CD4-positive, alpha-beta T cell treated with Interleukin-10 for 1 hour (primary cell): ENCODE measurements at regions not wholly inside any gene's neighbourhood (a gene's known extent, or its start where the extent isn't known, plus 50 kb on each side); places are given as distances from the start of the nearest gene placed in this dataset.

ENCODE experiments used
- DNase-seq: peaks from one replicate; pipeline ENCODE4 v3.0.0-alpha.2; 2020

DNA sequence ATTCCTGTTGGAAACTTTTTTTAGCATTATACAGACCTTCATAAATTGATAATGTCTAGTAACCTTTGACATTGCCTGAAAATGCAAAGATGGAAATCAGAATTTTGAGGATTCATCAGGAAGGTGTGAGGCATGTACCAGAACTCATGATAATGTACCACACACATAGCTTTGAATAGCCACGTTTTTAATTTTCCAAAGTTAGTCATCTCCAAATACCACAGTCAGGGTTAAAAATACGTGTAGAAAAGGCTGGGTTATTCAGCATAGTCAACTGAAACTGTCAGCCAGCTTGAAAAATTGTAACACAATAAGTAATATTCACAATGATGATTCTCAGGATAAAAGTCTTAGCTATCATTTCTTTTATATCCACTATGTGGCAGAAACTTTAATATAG, 102.0 kb upstream of the THRB start:
- DNase-seq, result no peak

DNA sequence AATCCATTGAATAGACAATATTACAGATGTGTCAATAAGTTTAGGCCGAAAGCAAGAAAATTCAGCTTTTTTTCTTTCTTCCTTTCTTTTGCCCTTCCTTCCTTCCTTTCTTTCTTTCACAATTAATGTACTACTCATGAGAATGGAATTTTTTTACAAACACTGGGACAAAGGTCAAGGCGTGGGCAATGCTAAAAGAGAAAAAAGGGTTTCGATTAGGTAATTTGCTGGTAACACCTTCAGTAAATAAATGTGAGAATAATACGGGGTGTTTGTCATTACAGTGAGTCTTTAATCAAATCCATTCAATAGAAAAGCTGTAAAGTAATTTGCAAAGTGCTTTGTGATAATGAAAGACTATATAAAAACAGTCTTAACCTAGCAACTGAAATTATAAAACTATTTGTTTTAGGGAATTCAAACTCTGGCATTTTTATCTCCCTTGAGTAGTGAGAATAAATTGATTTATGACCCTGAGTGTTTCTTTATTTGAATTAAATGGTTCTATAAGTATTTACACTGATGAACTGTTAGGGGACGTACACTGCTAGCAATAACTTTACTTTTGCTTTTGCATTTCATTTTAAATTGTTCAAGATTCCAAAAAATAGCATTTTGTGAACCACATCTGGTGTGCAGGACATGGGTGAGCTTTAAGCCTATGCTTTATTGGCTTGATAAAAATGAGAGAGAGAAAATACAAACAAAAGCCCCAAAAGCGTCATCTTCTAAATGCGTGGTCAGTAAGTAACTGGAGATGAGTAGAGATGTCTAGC, 104.2 kb upstream of the THRB start:
- no peak for DNase-seq

GRCh38 chr3:24601066-24601939, 106.7 kb upstream of the THRB start:
- no peak for DNase-seq

DNA sequence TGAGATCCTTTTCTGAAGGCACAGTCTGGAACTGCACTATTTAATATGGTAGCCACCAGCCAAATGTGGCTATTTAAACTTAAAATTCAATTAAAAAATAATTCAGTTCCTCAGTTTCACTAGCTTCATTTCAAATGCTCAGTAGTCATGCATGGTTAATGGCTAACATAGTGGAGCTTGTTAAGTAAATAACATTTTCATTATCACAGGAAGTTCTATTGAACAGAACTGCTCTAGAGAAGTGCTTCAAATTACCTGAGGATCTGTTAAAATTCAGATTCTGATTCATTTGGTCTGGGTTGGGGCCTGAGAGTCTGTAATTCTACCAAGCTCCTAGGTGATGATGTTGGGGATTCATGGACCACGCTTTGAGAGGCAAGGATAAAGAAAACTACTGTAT, 109.6 kb upstream of the THRB start:
- DNase-seq, result no peak

GRCh38 chr3:24605511-24606028, 110.9 kb upstream of the THRB start:
- DNase-seq, result no peak

- no peak for DNase-seq
Observed at GRCh38 chr3:24607281-24607680, 112.6 kb upstream of the THRB start.

- DNase-seq, result no peak
Observed at GRCh38 chr3:24608701-24609390, 114.2 kb upstream of the THRB start.

- DNase-seq, result no peak
Observed at GRCh38 chr3:24614359-24614758, 119.7 kb upstream of the THRB start.

GRCh38 chr3:24615177-24615576, 120.5 kb upstream of the THRB start:
- no peak for DNase-seq

DNA sequence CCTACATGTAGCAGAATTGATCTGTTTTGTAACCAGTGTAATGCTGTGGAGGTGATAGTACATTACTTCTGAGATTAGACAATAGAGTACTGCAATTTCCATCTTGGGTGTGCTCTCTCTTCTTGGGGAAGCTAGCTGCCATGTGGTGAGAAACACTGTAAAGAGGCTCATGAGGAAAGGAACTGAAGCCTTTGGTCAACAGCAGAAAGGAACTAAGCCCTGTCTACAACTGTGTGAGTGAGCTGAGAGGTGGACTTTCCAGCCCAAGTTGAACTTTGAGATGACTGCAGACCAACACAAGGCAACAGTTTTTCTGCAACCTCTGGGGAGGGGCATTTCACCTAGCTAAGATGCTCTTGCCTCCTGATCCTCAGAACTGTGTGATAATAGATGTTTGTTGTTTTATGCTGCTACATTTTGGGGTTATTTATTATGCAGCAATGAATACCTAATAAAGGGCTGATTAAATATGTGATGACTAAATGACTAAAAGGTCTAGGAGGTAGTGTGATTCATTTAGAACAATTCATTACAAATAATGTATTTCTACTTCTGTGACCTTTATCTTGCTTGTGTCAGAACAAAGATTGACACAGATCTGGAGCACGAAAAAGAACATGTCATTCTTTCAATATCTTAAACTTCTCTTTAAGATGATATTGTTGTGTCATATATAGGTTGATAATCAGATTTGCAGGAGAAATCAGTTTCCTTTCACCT, 121.6 kb upstream of the THRB start:
- no peak for DNase-seq

DNA sequence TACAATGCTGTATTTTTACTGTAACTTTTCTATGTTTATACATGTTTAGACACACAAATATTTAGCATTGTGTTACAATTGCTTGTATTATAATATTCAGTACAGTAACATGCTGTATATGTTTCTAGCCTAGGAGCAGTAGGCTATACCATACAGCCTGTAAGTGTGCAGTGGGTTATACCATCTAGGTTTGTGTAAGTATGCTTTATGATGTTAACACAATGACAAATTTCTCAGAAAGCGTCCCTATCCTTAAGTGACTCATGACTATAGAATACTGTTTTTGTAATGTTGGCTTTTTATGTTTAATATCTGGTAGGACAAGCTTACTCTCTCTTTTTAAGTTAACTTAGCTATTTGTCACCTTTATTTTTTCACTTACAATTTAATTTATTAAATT, 127.5 kb upstream of the THRB start:
- no peak for DNase-seq

DNA sequence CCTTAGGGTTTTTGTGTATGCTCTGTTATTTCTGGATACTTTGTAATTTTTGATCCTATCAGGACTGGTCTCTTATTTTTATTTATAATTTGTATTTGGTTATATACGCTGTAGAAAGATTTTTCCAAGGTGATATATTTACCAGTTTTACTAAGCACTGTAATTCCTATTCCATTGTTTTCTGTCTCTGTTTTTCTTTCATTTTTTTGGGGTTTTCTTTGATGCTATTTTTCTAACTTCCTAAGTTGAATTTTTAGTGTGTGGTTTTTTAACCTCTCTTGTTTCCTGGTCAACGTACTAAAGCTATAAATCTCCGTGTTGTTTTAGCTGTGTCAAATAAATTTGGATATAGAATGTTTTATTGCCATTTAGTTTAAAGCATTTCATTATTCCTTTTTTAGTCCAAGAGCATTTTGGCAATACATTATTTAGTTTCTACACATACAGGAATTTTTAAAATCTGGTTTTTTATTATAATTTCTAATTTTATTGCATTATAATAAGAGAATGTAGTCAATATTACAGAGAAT, 128.1 kb upstream of the THRB start:
- DNase-seq, result no peak

GRCh38 chr3:24623657-24624056, 129.0 kb upstream of the THRB start:
- DNase-seq, result no peak

GRCh38 chr3:24624938-24625681, 130.5 kb upstream of the THRB start:
- DNase-seq, result no peak

DNA sequence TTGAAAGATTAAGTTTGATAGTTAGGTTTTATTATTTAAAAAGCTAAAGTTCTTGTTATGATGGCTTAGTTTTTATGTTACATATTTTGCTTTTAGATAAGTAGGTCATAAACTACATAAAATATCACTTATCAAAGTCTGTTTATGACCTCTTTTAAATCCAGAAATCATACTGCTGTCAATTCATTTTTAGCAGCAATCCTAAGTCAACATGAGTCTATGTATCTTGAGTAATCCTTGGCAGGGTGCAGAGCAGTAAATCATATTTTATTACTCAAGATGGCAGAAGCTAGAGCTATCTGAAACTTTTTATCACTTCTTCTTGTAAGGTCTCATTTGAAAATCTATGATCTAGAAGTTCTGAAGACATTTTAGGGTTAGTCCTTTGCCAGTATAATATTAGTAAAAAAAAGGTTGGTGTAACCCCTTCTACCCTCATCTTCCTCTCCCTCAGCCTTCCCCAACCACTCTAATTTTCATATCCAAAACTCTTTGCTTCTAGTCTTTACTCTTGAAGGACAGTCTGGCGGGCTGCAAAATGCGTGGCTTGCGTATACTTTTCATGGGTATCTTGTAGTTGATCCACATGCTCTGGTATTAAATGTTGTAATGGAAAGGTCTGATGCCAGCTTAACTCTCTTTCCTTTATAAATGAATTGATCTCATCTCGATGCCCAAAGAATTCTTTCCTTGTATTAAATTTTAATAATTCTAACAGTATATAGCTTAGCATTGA, 134.0 kb upstream of the THRB start:
- no peak for DNase-seq

DNA sequence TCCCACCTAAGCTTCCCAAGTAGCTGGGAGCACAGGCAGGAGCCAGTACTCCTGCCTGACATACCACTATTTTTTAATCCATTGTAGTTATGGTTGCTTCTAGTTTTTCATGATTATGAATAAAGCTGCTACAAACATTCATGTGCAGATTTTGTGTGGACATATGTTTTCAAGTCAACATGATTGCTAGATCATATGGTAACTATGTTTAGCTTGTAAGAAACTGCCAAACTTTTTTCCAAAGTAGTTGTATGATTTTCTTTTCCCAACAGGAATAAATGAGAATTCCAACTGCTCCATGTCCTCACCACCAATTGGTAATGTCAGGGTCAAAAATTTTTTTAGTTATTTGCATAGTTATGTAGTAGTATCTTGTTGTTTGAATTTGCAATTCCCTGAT, 136.8 kb upstream of the THRB start:
- no peak for DNase-seq

GRCh38 chr3:24639061-24639460, 144.4 kb upstream of the THRB start:
- DNase-seq, result no peak

DNA sequence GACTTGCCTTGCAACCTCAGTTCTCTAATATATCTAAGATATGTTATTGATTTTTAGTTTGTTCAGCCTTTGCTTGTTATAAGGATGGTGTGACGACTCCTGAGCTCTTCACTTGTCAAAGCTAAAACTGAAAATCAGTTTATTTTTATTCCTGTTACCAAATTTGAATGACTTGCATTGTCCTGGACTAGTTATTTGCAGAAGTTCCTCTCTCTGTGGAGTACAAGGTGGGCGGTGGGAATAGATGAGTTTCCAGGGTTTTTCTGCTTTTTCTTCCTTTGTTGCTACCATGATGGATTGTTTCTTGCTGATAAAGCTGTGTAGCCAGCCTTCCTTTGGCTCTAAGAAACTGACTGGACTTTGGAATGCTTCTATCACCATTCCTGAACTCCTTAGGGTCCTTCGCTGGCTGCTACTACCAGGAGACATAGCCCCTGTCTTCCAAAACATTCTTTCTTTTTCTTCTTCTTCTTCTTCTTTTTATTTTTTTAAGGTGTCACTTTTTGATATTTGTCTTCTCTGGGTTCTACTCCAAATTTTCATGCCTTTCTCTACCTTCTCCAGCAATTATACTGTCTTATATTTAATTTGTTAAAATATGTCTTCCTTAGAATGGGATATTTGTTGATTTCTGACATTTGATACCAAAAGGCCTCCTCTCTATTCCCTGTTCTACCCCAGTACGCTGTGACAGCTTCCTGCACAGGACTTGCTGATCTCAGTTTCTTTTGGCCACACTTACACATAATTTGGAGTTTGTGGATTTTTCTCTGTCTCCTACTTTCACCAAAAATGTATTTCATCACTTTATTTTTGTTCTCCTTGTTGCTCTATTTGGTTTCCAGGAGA, 145.1 kb upstream of the THRB start:
- DNase-seq, result no peak

GRCh38 chr3:24640330-24640877, 145.8 kb upstream of the THRB start:
- DNase-seq, result no peak

DNA sequence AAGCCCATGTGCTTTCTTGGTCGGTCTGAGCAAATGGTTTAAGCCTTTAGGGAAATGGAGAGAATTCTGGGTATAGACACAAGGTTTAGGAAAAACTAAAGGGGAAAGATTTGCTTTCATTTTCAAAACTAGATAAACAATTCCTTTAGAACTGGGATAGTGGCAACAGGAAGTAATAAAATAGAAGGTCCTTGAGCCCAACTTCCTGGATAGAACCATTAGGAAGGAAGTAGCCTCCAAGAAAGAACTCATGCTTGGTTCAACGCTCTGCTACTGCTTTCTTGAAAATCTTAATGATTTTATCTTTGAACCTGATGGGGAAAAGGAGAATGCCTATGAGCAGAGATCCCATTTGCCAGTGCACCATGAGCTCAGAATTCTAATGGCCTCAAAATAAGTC, 147.0 kb upstream of the THRB start:
- no peak for DNase-seq
